ENCODE measurements at regions not wholly inside any gene's neighbourhood (a gene's known extent, or its start where the extent isn't known, plus 50 kb on each side); places are given as distances from the start of the nearest gene placed in this dataset.

- no peaks in the 10 kb centered on the region for H3K9me3 ChIP-seq
Observed at GRCh38 chr15:26177816-26178215, 314.7 kb upstream of the ATP10A start.

GRCh38 chr15:26176831-26177230 lies 313.7 kb upstream of the ATP10A start:
- Histone ChIP-seq H3K4me1 (no peaks in the 10 kb centered on the region), H3K36me3 (no peaks in the 10 kb centered on the region), H3K4me3 (no peak overlapping the region), H3K27me3 (peaks cover 0 to 2% (median 0%) of the 10 kb centered on the region in 7 donors), H3K9me3 (no peaks in the 10 kb centered on the region), H3K27ac (no peak overlapping the region)
- intact Hi-C loops (cut with DNase I) = loop anchor here in 2 of 10 donors (5.0 to 10.0 kb wide), 2 partner anchors 685 to 688 kb away; partner anchors contain the start of gene GABRA5 (in 1 of the 2)
- ATAC-seq (no peak), DNase-seq (no peak)
- no peak for TF ChIP-seq CTCF (IDR thresholded peaks at IDR 0.05)
- WGBS, 2 donors = 59 to 72% methylated on average over 10 of the region's 10 CpGs

More at GRCh38 chr15:26177816-26178215, 314.7 kb upstream of the ATP10A start:
- no peak overlapping the region for H3K27ac ChIP-seq
- no peak for ATAC-seq
- H3K4me3 ChIP-seq = no peak overlapping the region
- DNase-seq = no peak
- 77 to 83% methylated on average over 4 of the region's 4 CpGs for WGBS, 2 donors
- no peak for TF ChIP-seq CTCF (IDR thresholded peaks at IDR 0.05)
- peaks cover 0 to 2% (median 0%) of the 10 kb centered on the region in 7 donors for H3K27me3 ChIP-seq
- no peaks in the 10 kb centered on the region for H3K4me1 ChIP-seq
- no peaks in the 10 kb centered on the region for H3K36me3 ChIP-seq
- intact Hi-C loops (cut with DNase I) = loop anchor here in 2 of 10 donors (5.0 to 10.0 kb wide), 2 partner anchors 684 to 687 kb away; partner anchors contain the start of gene GABRA5 (in 1 of the 2)

- Histone ChIP-seq H3K4me3 (no peak overlapping the region), H3K36me3 (no peaks in the 10 kb centered on the region), H3K9me3 (no peaks in the 10 kb centered on the region), H3K4me1 (no peaks in the 10 kb centered on the region), H3K27me3 (peaks cover 0 to 3% (median 0%) of the 10 kb centered on the region in 7 donors), H3K27ac (no peak overlapping the region)
- ATAC-seq (no peak), DNase-seq (no peak)
- intact Hi-C loops (cut with DNase I) = loop anchor here in 1 of 10 donors (10.0 kb wide), 1 partner anchor 694 kb away; the partner anchor contains the start of gene GABRA5
- 67% methylated on average over 3 of the region's 3 CpGs for WGBS, 2 donors
- no peak for TF ChIP-seq CTCF (IDR thresholded peaks at IDR 0.05)
Observed at GRCh38 chr15:26171266-26171665, 308.1 kb upstream of the ATP10A start.

- Histone ChIP-seq H3K4me1 (no peaks in the 10 kb centered on the region), H3K27ac (no peak overlapping the region), H3K36me3 (no peaks in the 10 kb centered on the region), H3K4me3 (no peak overlapping the region), H3K9me3 (no peaks in the 10 kb centered on the region), H3K27me3 (peaks cover 0 to 3% (median 0%) of the 10 kb centered on the region in 7 donors)
- intact Hi-C loops (cut with DNase I) = no loop called here
- DNase-seq (no peak), ATAC-seq (no peak)
- no peak for TF ChIP-seq CTCF (IDR thresholded peaks at IDR 0.05)
- 66 to 76% methylated on average over 4 of the region's 4 CpGs for WGBS, 2 donors
Observed at GRCh38 chr15:26166429-26166828, 303.3 kb upstream of the ATP10A start.
